Neural progenitor cell (in vitro differentiated cells): ENCODE measurements at regions not wholly inside any gene's neighbourhood (a gene's known extent, or its start where the extent isn't known, plus 50 kb on each side); places are given as distances from the start of the nearest gene placed in this dataset.

Experiments
- EZH2 ChIP-seq: fragments of 200-600 bp; sonication (generic); IDR thresholded peaks from 2 replicates; pipeline ENCODE4 v1.6.1; 2017; ENCODE audit warnings: antibody characterized with exemption, mild to moderate bottlenecking, moderate library complexity
- TF ChIP-seq, protein P1 (sequence below): fragments of 200-600 bp; sonication (generic); IDR thresholded peaks from 2 replicates; pipeline ENCODE4 v1.5.1; 2017; ENCODE audit warnings: antibody characterized with exemption, mild to moderate bottlenecking

DNA sequence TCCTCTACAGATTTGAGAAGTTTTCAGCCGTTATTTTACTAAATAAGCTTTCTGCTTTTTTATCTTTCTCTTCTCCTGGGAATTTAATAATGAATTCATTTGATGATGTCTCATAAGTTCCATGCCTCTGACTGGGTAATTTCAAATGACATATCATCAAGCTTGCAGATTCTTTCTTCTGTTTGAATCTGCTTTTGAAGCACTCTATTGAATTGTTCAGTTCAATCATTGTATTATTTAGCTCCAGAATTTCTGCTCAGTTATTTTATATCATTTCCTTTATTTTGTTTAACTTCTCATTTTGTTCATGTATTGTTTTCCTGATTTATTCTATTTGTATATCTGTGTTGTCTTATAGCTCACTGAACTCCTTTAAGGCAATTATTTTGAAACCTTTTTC, 196.9 kb upstream of the CNTNAP2 start:
- TF ChIP-seq, protein P1, sequence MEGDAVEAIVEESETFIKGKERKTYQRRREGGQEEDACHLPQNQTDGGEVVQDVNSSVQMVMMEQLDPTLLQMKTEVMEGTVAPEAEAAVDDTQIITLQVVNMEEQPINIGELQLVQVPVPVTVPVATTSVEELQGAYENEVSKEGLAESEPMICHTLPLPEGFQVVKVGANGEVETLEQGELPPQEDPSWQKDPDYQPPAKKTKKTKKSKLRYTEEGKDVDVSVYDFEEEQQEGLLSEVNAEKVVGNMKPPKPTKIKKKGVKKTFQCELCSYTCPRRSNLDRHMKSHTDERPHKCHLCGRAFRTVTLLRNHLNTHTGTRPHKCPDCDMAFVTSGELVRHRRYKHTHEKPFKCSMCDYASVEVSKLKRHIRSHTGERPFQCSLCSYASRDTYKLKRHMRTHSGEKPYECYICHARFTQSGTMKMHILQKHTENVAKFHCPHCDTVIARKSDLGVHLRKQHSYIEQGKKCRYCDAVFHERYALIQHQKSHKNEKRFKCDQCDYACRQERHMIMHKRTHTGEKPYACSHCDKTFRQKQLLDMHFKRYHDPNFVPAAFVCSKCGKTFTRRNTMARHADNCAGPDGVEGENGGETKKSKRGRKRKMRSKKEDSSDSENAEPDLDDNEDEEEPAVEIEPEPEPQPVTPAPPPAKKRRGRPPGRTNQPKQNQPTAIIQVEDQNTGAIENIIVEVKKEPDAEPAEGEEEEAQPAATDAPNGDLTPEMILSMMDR, result no peak
- TF ChIP-seq EZH2, result no peak
